GM12864 (cell line): ENCODE measurements at regions not wholly inside any gene's neighbourhood (a gene's known extent, or its start where the extent isn't known, plus 50 kb on each side); places are given as distances from the start of the nearest gene placed in this dataset.
"Not testable (repeated sequence)": the region's sequence is repeated elsewhere in the genome, so short reads cannot be mapped to it uniquely, and the experiment has no call there.

Experiments
- DNase-seq: peaks from one replicate; pipeline ENCODE4 v3.0.0-alpha.2; 2011; ENCODE audit warnings: low read depth
- H3K4me3 ChIP-seq: 2 replicates; pipeline ENCODE4 v1.5.1; 2011; ENCODE audit warnings: mild to moderate bottlenecking, low read depth, low read length, control low read depth
- TF ChIP-seq, protein P1 (sequence below): IDR thresholded peaks from 2 replicates; pipeline ENCODE4 v1.5.1; 2011; ENCODE audit warnings: low read depth, mild to moderate bottlenecking, moderate library complexity, low read length, control low read depth, inconsistent platforms; ENCODE audit errors: missing control alignments

DNA sequence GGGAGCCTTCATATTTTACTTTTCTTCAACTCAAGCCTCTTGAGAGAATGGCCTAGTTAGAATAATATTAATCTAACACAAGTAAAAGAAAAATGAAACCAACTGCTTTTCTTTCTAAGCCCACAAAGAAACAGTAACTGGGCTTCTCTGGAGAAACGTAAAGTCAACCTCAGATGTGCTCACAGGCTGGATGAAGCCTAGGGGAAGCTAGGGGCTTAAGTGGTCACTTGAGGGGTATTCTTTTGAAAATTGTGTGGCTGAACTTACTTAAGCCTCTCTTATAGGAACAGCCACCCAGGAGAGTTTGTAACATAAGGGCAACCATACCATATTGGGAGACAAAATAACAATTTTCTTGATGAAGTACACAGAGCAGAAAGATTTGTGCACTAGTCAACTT, 279.0 kb downstream of the SPRY1 start:
- TF ChIP-seq, protein P1, sequence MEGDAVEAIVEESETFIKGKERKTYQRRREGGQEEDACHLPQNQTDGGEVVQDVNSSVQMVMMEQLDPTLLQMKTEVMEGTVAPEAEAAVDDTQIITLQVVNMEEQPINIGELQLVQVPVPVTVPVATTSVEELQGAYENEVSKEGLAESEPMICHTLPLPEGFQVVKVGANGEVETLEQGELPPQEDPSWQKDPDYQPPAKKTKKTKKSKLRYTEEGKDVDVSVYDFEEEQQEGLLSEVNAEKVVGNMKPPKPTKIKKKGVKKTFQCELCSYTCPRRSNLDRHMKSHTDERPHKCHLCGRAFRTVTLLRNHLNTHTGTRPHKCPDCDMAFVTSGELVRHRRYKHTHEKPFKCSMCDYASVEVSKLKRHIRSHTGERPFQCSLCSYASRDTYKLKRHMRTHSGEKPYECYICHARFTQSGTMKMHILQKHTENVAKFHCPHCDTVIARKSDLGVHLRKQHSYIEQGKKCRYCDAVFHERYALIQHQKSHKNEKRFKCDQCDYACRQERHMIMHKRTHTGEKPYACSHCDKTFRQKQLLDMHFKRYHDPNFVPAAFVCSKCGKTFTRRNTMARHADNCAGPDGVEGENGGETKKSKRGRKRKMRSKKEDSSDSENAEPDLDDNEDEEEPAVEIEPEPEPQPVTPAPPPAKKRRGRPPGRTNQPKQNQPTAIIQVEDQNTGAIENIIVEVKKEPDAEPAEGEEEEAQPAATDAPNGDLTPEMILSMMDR = no peak
- DNase-seq = no peak
- no peak overlapping the region for H3K4me3 ChIP-seq

DNA sequence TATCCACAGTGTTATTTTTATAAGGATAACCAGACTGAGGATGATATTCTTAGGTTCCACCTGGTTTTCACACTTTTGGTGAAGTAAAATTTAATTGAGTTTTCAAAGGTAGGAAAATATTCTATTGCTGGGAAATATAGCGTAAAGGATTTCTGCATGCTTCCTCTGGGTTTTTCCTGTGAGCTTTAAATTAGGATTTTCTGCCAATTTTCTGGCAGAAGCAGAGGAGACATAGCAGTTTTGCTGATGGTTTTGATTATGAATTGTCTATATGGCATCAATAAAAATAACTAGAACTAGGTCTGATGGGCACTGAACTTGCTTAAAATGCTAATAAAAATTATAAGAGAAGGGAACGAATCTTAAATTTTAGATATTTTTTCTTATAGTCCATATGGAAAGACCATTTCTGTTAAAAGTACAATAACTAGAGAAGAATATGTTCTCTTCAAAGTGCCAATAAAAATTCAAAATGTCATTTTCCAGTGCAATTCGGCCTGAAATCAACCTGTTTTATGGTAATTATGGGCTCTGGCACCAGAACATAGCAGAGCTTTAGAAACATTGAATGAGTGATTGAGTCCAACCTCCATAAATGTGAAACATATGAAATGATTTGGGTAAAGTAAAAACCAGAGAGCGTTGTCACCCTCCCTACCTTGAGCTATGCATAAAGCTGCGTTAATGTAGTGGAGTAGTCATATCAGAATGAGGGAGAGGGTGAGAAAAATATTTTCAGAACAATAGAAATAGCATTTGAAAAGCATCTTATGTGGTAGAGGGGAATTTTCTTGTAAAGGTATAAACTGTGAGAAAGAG, 279.7 kb downstream of the SPRY1 start:
- TF ChIP-seq, protein P1 = no peak

DNA sequence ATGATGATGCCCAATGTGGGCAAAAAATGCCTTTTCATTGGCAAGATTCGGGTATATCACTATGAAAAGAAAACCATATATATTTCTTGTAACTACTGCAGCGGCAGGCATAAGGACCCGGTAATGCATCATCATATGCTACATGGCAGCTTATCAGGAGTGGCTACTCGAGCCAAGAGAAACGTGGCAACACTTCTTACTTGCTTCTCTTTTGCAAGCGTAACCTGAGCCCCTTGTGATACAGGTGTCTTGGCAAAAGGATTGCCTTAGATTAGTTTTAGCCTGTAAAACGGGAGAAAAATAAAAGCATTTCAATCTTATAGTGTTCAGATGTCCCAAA, 280.3 kb downstream of the SPRY1 start:
- DNase-seq = no peak
- TF ChIP-seq, protein P1 = no peak

More for the DNA sequence above, 279.7 kb downstream of the SPRY1 start:
- DNase-seq = no peak
- no peak overlapping the region for H3K4me3 ChIP-seq

DNA sequence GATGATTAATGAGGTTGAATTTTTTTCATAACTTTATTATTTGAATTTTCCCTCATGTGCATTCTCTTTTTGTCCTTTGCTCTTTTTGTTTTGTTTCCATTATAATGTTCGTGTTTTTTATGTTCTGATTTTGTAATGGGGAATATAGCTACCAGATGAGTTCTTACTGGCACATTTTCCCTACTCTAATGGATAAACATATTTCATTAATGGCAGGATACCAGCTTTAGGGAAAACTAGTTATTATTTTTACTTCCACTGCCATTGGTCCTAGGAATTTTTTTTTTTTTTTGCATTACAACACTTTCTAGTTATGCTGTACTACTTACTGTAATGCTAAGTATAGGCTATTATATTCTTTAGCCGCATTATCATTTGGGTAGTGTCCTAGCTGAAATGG, 286.3 kb downstream of the SPRY1 start:
- TF ChIP-seq, protein P1 = no peak
- DNase-seq = no peak

More for the DNA sequence above, 280.3 kb downstream of the SPRY1 start:
- H3K4me3 ChIP-seq = no peak overlapping the region

DNA sequence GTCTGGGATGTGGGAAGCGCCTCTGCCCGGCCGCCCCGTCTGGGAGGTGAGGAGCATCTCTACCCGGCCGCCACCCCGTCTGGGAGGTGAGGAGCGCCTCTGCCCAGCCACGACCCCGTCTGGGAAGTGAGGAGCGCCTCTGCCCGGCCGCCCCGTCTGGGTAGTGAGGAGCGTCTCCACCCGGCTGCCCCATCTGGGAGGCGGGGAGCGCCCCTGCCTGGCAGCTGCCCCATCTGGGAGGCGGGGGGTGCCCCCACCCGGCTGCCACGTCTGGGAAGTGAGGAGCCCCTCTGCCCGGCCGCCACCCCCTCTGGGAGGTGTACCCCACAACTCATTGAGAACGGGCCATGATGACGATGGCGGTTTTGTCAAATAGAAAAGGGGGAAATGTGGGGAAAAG, 288.3 kb downstream of the SPRY1 start:
- DNase-seq, H3K4me3 ChIP-seq: not testable (repeated sequence)

More for the DNA sequence above, 286.3 kb downstream of the SPRY1 start:
- H3K4me3 ChIP-seq = no peak overlapping the region

DNA sequence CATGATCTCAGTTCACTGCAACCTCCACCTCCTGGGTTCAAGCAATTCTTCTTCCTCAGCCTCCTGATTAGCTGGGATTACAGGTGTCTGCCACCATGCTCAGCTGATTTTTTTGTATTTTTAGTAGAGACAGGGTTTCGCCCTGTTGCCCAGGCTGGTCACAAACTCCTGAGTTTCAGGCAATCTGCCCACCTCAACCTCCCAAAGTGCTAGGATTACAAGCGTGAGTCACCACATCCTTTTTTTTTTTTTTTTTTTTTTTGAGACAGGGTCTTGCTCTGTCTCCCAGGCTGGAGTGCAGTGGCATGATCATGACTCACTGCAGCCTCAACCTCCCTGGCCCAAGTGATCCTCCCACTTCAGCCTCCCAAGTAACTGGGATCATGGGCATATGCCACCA, 298.9 kb downstream of the SPRY1 start:
- DNase-seq, H3K4me3 ChIP-seq: not testable (repeated sequence)

DNA sequence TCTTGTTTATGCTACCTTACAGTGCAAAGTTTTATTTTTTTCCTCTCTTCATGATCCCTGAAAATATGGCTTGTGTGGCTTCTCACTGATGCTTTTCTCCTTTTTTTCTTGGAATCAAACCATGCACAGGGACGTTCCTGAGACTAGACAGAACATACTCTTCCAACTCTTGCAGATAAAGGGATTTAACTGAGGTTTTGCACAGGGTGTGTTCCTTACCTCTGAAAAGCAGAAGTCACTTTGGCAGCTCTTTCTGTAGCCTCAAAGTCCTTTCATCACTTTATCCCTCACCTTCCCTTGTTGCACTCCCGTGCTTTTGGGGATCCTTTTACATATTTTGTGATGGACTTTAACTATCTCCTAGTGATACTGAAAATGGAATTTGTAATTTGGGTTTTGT, 300.1 kb downstream of the SPRY1 start:
- TF ChIP-seq, protein P1 = no peak
- no peak for DNase-seq
- H3K4me3 ChIP-seq = no peak overlapping the region

DNA sequence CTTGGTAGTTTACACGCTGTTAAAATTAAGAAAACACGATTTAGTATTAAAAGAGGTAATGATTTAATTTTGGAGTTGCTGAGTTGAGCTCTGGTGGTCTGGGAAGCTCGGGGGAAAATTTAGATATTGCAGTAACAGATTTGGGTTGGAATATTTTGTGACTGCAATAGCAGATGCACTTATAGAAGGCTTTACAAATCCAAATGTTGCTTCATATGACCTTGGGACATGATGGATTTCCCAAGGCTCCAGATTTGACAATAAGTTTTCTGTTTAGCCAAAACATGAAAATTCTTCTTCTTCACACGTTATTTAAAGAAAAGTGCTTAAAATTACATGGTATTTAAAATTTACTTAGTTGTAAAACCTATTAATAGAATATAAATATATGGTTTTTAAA, 302.0 kb downstream of the SPRY1 start:
- TF ChIP-seq, protein P1 = no peak
- no peak overlapping the region for H3K4me3 ChIP-seq
- no peak for DNase-seq
